Fibroblast of the conjunctiva (primary cell): ENCODE measurements at regions not wholly inside any gene's neighbourhood (a gene's known extent, or its start where the extent isn't known, plus 50 kb on each side); places are given as distances from the start of the nearest gene placed in this dataset.

Experiments
- DNase-seq: peaks from one replicate; pipeline ENCODE4 v3.0.0-alpha.2; 2010; ENCODE audit warnings: low read depth

DNA sequence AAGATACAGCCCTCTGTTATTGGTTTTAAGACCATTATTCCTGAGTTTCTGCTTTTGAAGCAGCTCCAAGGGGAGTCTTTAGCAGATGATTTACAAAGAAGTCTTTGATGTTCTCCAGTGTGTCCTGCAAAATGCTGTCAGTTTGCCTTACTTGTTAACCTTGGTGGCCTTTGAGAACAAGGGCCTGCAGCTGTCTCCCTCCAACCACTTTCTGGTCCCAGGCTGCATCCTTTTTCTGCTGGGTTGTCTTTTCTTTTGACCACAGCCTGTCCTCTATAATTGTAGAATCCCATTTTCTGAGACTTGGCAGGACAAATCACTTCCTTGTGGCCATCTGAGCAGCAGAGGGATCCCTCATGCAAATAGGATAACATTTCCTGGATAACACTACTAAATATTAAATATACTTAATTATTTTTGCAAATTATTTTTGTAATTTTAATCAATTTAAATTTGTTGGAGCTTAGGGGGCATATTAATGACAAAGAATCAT lies 281.4 kb downstream of the DMRT2 start:
- no peak for DNase-seq

DNA sequence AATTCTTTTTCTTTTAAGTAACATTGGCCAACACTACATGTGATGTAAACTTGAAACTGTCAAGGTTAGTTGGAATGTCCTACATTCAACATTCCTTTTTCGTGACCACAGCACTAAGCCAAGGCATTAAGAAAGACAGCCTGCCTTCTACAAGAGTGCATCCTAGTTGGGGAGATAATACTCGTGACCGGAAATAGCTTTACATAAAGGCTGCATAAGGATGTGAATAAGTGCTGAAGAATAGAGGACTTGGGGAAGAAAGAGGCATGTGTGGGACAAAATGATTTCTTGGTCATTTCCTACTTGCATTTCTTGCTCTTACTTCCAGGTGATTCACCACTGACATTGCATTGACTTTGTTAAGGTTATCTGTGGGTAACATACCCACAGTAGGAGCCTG lies 282.0 kb downstream of the DMRT2 start:
- DNase-seq, result no peak

- no peak for DNase-seq
Measured at GRCh38 chr9:1335174-1335573, 285.0 kb downstream of the DMRT2 start.

DNA sequence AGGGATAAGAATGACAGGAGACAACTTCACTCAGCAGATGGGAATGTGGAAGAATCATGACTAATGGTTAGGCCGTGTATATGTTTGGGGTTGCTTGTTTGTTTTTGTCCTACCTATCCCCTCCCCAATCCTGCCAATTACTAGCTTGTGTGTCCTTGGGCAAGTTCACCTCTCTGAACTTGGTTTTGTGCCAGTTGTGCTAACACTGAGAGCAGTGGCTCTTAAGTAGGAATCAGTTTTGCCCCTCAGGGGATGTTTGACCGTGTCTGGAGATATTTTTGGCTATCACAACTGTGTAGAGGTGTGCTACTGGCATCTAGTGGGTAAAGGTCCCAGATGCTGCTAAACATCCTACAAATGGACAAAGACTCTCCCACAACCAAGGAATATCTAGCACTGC lies 287.0 kb downstream of the DMRT2 start:
- DNase-seq, result no peak

GRCh38 chr9:1340390-1340789 lies 290.2 kb downstream of the DMRT2 start:
- DNase-seq, result no peak

GRCh38 chr9:1353291-1353690 lies 303.1 kb downstream of the DMRT2 start:
- DNase-seq, result no peak

DNA sequence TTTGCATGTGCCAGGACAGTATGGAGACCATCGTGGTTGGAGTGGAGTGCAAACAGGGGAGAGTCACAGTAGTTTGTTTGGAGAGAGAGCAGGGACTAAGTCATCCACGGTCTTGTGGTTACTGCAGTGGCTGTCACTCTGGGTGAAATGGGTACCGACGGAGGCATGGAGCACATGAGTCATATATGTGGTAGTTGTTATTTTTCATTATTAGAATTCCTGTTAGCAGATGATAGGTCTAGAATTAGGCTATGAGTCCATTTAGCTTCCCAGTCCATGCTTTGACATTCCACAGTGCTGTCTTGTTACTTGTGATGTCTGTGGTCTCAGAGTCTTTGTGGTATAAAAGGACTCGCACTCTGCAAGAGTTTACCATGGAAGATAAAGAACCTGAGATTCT lies 303.9 kb downstream of the DMRT2 start:
- no peak for DNase-seq

GRCh38 chr9:1354606-1355005 lies 304.4 kb downstream of the DMRT2 start:
- DNase-seq, result no peak

DNA sequence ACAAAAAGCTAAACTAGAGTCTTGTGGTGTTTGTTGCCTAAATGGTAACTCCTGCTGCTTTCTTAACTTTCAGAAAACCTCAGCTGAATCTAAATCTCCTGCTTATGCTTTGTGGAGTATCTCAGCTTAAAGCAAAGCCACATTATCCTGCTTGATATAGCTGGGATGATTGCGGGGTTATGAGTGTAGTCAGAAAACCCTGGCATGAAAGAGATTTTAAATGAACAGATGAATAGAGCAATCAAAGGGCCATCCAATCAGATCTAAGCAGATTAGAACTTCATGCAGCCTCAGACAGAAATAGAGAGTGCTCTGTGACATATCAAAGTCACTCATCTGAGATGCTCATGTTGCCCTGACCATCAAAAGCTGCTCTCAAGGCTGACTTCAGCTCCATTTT lies 305.5 kb downstream of the DMRT2 start:
- no peak for DNase-seq

DNA sequence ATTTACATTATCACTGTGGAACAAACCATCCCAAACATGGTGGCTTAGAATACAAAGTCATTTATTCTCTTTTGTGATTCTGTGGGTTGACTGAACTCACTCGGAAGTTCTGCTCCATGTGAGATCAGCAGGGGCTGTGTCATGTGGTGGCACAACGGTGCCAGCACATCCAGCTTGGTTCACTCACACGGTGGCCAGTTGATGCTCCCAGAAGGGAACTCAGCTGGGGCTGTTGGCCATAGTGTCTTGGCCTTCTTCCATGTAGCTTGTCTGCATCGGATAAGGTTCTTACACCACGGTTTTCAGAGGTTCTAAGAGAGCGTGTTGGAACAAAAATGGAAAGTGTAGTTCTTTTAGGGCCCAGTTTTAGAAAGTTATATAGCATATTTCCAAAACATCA lies 312.7 kb downstream of the DMRT2 start:
- DNase-seq, result no peak

- DNase-seq, result no peak
Measured at GRCh38 chr9:1366276-1366675, 316.1 kb downstream of the DMRT2 start.

DNA sequence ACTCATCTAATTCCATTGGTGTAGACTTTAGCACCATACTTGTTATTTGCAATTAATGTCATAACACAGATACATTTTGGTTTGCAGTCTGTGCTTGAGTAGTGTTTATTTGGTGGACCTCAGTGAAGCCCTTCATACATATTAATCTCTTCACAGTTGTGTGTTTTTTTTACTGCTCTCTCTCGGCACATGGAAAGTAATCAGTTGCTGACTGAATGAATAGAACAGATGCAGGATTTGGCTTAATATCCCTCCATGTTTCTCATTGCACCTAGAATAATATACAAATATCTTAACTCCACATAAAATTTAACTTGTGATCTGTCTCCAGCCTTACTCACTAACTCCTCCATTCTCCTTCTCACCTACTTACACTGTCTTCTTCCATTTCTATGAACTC lies 319.1 kb downstream of the DMRT2 start:
- no peak for DNase-seq

DNA sequence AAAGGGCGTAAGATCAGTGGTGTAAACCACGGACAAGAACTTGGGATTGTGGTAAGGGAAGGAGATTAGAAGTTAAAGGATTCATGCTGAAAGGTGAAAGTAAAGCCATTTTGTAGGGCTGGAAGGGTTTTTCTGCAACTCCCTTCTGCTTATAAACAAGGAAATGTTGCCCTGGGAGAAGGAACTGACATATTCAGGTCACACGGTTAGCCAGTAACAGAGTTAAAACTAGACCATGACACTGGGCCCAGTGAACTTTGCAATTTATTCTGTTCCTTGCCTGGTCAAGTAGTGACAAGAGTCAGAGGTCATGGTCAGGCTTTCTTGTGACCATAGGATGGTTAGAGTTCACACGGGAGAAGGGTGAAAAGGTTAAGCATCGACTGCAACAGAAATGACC lies 323.3 kb downstream of the DMRT2 start:
- no peak for DNase-seq

DNA sequence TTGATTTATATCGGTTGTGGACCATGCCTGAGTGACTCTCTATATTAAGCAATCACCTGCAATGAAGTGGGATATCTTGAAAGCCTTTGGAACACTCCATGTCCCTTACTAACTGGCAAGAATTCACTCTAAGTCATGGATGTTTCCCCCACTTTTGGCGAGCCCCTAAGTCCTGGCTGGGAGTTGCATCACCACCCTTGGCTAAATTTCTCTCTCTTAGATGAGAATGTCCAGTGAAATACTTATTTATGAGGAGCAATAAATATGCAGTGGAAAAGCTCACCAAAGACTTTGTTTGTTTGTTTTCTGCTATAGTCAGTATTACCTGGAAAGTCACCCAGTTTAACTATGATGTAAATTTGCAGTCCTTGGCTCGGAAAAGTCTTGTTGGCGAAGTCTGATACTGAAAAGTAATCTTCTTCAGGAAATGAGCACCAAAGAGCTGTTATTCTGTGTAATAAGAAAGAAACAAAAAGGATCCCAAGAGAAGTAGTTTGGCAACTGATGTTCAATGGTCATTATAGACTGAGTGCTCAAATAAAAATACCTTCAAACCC lies 333.8 kb downstream of the DMRT2 start:
- DNase-seq, result no peak

DNA sequence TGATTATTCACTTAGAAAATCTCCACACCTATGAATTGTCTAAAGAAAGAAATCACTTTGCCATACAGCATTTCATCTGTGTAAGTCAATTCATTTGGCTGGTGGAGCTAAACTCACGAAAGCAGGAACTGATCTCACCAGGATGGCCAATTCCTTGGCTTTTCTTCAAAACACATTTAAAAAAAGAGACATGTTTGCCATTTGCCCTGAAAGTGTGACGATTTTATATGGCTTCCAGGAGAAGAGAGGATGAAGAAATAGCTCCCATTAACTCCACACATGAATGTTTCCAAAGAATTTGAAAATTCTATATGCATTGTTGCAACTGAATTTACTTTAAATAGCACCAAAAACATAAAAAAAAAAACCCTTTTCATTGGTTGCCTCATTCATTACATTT lies 334.7 kb downstream of the DMRT2 start:
- no peak for DNase-seq

DNA sequence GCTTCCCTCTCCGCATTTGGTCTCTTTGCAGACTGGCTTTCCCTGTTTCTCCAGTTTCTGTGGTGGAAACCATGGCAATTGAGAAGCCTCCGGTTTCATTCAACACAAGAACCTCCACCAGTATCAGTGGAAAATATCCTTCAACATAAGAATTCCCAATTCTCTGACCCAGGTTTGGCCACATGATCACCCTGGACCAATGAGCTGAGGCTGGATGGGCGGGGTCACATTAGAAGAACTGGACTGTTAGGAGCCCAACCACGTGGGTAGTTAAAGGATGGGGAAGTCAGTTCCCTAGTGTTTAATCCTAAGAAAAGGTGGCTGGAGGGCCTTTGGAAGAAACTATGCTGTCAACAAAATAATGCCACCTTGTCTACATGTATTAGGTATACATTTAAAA lies 336.3 kb downstream of the DMRT2 start:
- no peak for DNase-seq

GRCh38 chr9:1388216-1388615 lies 338.1 kb downstream of the DMRT2 start:
- no peak for DNase-seq

DNA sequence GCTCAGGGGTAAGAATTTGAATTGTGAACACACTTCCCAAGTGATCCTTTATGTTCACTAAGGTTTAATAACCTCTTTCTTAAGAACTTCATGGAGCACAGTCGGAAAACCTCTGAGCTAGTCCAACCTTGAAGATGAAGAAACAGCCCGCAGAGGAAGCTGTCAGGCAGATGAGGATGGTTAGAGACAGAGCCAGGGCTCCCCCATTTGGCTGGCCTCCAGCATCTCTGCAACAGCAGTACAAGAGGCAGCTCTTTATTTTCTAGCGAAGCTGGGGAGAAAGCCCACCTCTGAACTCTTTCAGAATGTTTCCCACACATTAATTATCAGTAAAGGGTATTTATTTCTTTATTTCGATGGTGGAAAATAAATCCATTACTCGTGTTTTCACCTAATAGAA lies 350.8 kb downstream of the DMRT2 start:
- no peak for DNase-seq

GRCh38 chr9:1404940-1405339 lies 354.8 kb downstream of the DMRT2 start:
- DNase-seq, result no peak

GRCh38 chr9:1411826-1412225 lies 361.7 kb downstream of the DMRT2 start:
- DNase-seq, result no peak

DNA sequence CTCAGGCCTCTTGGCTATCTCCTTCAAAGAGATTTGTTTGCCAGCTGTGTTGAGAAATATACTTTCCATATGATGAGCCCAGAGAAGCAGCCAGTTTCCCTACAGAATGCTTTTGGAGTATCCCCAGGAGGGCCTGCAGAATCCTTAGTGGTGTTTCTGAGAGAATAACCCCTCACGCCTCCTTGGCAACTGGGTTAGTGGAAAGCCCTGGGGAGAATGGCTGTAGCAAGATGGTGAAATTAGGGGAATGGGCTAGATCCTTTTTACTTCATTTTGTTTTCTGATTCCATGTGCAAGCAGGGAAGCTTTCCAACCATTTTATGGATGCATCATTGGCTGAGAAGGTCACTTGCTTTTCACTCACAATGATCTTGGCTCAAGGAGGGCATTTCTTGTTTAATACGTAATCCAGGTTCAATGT lies 364.6 kb downstream of the DMRT2 start:
- DNase-seq, result no peak

DNA sequence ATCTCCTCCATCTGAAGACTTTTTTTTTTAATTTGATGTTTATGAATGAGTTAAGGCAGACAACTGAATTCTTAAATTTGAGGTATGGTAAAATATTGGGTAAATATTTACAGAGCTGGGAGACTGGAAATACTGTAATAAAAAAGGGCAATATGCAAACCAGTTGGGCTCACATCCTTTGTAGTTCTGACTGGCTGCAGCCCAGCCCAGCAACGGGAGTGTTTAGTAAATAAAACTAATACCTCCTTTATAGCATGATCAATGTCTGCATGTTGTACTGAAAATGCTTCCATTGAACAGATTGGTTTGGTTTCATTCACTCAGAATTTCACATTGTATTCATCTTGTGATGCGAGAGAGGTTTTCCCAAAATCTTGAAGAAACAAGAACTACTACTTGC lies 365.0 kb downstream of the DMRT2 start:
- DNase-seq, result no peak

DNA sequence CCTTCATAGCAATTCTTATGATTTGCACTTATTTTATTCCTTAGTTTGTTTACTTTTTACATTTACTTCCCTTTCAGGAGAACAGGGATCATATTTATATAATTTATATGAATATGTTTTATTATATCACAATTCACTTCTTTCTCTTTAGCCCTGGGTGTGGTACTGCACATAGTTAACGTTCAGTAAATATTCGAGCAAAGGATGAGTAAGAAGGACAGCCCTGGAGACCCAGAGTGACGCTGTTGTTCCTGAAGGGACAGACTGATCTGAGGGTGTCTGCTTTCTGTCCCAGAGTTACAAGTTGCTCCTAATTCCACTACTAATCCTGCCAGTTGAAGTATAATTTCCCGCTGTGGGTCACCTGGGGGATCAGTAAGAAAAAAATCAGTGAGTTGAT lies 366.1 kb downstream of the DMRT2 start:
- DNase-seq, result no peak

DNA sequence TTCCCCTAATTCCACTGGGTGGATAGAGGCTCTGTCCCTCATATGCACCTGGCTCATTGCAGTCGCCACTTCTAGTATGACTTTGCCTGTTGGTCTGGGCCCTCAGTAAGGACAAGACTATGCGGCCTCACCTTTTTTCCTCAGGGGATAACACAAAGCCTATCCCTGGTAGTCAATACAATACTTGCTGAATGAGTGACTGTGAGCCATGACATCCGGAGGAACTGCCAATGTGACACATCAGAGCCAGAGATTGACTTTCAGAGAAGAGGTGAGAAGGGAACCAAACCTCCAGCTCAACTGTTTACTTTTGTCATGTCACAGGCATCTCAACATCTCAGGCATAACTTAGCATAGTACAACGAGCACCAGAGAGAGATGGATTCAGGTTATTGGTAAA lies 371.3 kb downstream of the DMRT2 start:
- no peak for DNase-seq

DNA sequence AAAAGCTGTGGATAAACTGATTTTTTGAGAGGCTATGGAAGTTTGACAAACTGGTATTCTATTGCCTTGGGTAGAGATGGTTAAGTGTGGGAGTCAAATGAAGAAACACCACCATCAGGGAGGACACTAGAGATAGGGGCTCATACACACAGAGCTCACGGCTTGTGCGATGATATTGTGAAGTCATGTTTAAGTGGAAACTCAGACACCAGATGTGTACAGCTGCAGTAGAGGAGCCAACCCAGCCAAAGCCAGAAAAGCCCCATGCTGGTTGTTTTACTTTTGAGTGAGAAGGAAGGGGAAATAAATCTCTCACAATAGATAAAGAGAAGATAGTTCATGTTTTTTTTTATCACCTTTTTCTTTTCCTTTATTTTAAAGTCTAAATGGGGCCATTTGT lies 377.7 kb downstream of the DMRT2 start:
- DNase-seq, result no peak
